WERI-Rb-1 (cell line): ENCODE measurements at regions not wholly inside any gene's neighbourhood (a gene's known extent, or its start where the extent isn't known, plus 50 kb on each side); places are given as distances from the start of the nearest gene placed in this dataset.

Experiments
- DNase-seq: peaks from one replicate; pipeline ENCODE4 v3.0.0-alpha.2; 2020
- H3K27ac ChIP-seq: fragments of 250-450 bp; sonication (Bioruptor Pico); 2 replicates; pipeline ENCODE4 v1.5.1; 2020; ENCODE audit warnings: mild to moderate bottlenecking, moderate library complexity
- H3K27me3 ChIP-seq: fragments of 250-450 bp; sonication (Bioruptor Pico); 2 replicates; pipeline ENCODE4 v1.5.1; 2021; ENCODE audit warnings: mild to moderate bottlenecking, low read depth, moderate library complexity; ENCODE audit not compliant: insufficient read depth, severe bottlenecking
- H3K36me3 ChIP-seq: fragments of 250-450 bp; sonication (Bioruptor Pico); 2 replicates; pipeline ENCODE4 v1.5.1; 2020; ENCODE audit warnings: mild to moderate bottlenecking, moderate library complexity
- H3K4me3 ChIP-seq: 2 replicates; pipeline ENCODE4 v1.5.1; 2011; ENCODE audit warnings: low read depth, mild to moderate bottlenecking, control low read depth, low read length
- H3K9me3 ChIP-seq: fragments of 250-450 bp; sonication (Bioruptor Pico); 2 replicates; pipeline ENCODE4 v1.5.1; 2021; ENCODE audit warnings: mild to moderate bottlenecking, moderate library complexity; ENCODE audit not compliant: severe bottlenecking
- TF ChIP-seq, protein P1 (sequence below): IDR thresholded peaks from 2 replicates; pipeline ENCODE4 v1.5.1; 2011; ENCODE audit warnings: low read depth, mild to moderate bottlenecking, control low read depth, inconsistent platforms, low read length

DNA sequence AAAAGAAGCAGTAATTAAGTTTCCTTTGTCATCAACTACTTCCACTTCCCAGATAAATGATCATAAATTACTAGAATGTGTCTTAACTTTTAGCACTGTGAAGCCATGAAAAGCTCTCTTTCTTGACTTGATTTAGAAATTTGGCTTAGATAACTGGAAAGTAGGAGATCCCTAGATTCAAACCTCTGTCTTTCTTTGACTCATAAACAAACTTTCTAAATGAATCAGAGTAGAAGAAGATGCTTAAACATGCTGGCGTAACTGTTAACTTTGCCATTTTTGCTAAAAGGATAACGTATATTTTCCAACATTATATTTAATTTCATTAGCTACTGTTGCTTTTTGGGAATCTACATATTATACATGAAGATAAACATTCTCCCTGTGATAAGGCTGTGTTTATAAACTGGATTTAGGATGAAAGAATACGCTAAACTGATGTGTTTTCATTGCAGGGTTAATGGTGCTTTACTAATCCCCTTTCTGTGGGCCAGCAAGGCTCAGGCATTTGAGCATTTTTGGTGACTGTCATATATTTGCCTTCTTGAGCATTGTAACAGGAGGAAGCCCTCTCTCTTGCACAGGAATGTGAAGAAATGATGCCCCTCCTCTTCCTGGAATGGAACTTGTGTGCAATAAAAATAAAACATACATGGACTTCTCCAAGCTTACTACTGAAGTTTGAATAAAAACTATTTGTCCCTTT is 301.4 kb downstream of the BMP4 start:
- Histone ChIP-seq H3K27ac (no peak overlapping the region), H3K27me3 (peaks cover 33% of the 10 kb centered on the region), H3K36me3 (no peaks in the 10 kb centered on the region), H3K4me3 (no peak overlapping the region), H3K9me3 (no peaks in the 10 kb centered on the region)
- TF ChIP-seq, protein P1, sequence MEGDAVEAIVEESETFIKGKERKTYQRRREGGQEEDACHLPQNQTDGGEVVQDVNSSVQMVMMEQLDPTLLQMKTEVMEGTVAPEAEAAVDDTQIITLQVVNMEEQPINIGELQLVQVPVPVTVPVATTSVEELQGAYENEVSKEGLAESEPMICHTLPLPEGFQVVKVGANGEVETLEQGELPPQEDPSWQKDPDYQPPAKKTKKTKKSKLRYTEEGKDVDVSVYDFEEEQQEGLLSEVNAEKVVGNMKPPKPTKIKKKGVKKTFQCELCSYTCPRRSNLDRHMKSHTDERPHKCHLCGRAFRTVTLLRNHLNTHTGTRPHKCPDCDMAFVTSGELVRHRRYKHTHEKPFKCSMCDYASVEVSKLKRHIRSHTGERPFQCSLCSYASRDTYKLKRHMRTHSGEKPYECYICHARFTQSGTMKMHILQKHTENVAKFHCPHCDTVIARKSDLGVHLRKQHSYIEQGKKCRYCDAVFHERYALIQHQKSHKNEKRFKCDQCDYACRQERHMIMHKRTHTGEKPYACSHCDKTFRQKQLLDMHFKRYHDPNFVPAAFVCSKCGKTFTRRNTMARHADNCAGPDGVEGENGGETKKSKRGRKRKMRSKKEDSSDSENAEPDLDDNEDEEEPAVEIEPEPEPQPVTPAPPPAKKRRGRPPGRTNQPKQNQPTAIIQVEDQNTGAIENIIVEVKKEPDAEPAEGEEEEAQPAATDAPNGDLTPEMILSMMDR = no peak
- no peak for DNase-seq

- H3K27ac ChIP-seq = no peak overlapping the region
- peaks cover 21% of the 10 kb centered on the region for H3K27me3 ChIP-seq
- TF ChIP-seq, protein P1 = no peak
- H3K4me3 ChIP-seq = no peak overlapping the region
- H3K36me3 ChIP-seq = no peaks in the 10 kb centered on the region
- no peak for DNase-seq
- H3K9me3 ChIP-seq = no peaks in the 10 kb centered on the region
Measured at GRCh38 chr14:53652068-53652467, 304.6 kb downstream of the BMP4 start.

DNA sequence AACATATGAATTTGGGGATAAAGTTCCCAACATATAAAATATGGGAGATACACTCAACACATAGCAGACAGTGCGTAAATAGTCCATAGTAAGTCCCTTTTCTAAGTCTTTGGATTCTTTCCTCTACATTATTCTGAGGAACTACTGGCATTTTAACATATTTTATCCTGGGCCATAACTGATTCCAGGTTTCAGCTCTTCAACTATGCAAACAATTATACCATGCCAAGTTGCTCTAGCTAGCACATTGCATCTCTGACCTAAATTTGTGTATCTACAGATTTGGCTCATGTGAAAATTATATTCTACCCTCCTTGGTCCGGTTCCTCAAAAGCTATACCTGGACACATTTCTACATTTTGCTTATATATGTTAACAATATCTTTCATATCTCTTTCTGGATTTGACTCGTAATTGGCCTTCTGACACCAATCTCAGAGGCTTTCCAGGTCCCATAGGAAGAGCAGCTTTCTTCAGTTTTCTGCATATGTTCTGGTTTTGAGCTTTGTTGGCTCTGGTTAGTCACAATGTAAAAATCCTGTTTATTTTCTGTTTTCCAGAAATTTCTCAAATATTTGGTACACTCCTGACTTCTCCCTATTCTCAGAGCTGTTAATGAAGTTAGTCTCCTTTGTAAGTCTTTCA is 305.4 kb downstream of the BMP4 start:
- TF ChIP-seq, protein P1 = no peak
- Histone ChIP-seq H3K27me3 (peaks cover 23% of the 10 kb centered on the region), H3K4me3 (no peak overlapping the region), H3K27ac (no peak overlapping the region), H3K36me3 (no peaks in the 10 kb centered on the region), H3K9me3 (no peaks in the 10 kb centered on the region)
- no peak for DNase-seq

DNA sequence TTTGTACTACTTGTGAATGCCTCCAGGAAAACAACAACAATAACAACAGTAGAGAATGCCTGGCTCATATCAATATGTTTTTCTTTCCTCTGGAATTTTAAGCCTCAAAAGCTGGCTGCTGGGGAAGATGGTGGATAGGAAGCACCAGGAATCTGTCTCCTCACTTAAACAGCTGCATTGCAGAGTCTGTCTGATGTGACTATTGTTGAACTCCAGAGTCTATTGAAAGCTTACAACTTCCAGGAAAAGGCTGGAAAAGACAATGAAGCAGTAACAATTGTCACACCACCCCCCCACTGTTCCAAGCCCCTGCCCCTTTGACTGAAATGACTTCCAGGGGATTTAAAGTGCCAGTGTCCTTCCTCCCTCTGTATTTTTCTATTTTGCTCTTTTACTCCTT is 309.7 kb downstream of the BMP4 start:
- Histone ChIP-seq H3K27me3 (peaks cover 25% of the 10 kb centered on the region), H3K27ac (no peak overlapping the region), H3K9me3 (no peaks in the 10 kb centered on the region), H3K36me3 (no peaks in the 10 kb centered on the region), H3K4me3 (no peak overlapping the region)
- no peak for DNase-seq
- TF ChIP-seq, protein P1 = no peak

DNA sequence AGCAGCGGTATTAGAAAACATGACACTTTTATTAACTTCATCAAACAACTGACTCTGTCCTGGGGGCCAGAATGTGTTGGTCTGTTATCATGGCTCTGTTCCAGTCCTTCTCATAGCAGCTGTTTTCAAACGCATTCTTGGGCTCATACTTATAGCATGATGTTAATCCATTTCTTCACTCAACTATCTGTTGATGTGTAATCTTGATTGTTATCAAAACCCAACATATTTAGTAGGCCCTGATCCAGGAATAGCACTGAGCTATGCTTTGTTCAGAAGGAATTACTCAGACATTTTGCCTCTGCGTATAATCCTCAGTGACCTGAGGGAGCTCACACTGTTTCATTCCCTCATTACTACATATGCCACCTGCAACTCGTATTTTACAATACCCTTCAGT is 315.9 kb downstream of the BMP4 start:
- no peak overlapping the region for H3K4me3 ChIP-seq
- H3K9me3 ChIP-seq = no peaks in the 10 kb centered on the region
- TF ChIP-seq, protein P1 = no peak
- no peak overlapping the region for H3K27ac ChIP-seq
- no peaks in the 10 kb centered on the region for H3K36me3 ChIP-seq
- DNase-seq = no peak
- H3K27me3 ChIP-seq = peaks cover 43% of the 10 kb centered on the region

- Histone ChIP-seq H3K4me3 (no peak overlapping the region), H3K27ac (no peak overlapping the region), H3K27me3 (peaks cover 41% of the 10 kb centered on the region), H3K36me3 (no peaks in the 10 kb centered on the region), H3K9me3 (no peaks in the 10 kb centered on the region)
- DNase-seq = no peak
- TF ChIP-seq, protein P1 = no peak
Measured at GRCh38 chr14:53638966-53639365, 317.7 kb downstream of the BMP4 start.
